ENCODE measurements at regions not wholly inside any gene's neighbourhood (a gene's known extent, or its start where the extent isn't known, plus 50 kb on each side); places are given as distances from the start of the nearest gene placed in this dataset.

DNA sequence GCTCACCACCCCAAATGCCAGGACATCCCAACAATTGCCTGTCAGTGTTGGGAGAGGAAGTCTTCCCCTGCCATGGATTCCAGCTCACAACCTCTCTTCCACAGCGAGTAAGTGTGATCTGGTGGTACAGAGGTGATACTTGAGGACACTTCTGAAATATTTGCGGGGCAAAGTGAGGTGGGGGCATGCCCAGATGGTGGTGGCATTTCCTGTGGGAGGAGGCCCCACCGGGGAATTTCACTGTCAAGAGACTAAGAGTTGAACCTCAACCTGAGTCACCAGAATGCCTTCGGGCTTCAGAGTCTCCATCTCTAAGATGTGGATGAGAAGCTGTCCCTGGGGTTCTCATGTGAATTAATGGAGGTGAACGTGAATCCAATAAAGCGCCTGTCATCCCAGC lies 122.3 kb upstream of the RFLNA start:
- TF ChIP-seq ZNF780A (CRISPR knock-in tag; IDR thresholded peaks at IDR 0.05), result no peak
- TF ChIP-seq BACH1 (tag; IDR thresholded peaks at IDR 0.05), result no peak
- TF ChIP-seq CBFA2T3 (IDR thresholded peaks at IDR 0.05), result no peak
- TF ChIP-seq MLX (CRISPR knock-in tag; conservative IDR thresholded peaks at IDR 0.05), result no peak
- TF ChIP-seq PHB2 (IDR thresholded peaks at IDR 0.05; ENCODE audit: low read depth), result no peak
